ENCODE measurements at regions not wholly inside any gene's neighbourhood (a gene's known extent, or its start where the extent isn't known, plus 50 kb on each side); places are given as distances from the start of the nearest gene placed in this dataset.

GRCh38 chr2:153394247-153394646 is 84.3 kb downstream of the RPRM start:
- TF ChIP-seq ELF1 (IDR thresholded peaks at IDR 0.05), result no peak
- TF ChIP-seq RAD21 (IDR thresholded peaks at IDR 0.05; ENCODE audit: low read length), result no peak
- no peak for TF ChIP-seq SIN3A (IDR thresholded peaks at IDR 0.05; ENCODE audit: borderline replicate concordance, low read depth, low read length)
- TF ChIP-seq CTCF (IDR thresholded peaks at IDR 0.05), result no peak
- TF ChIP-seq TAF1 (IDR thresholded peaks at IDR 0.05; ENCODE audit: borderline replicate concordance, low read depth, low read length), result no peak
- no peak for TF ChIP-seq USF2 (IDR thresholded peaks at IDR 0.05; ENCODE audit: borderline replicate concordance, low read depth, low read length)
- no peak for TF ChIP-seq FOXJ3 (CRISPR knock-in tag; IDR thresholded peaks at IDR 0.05)
- no peak for TF ChIP-seq RFX5 (IDR thresholded peaks at IDR 0.05; ENCODE audit: low read length)
- TF ChIP-seq YY1 (IDR thresholded peaks at IDR 0.05; ENCODE audit: low read depth), result no peak
- no peak for TF ChIP-seq JUND (IDR thresholded peaks at IDR 0.05)
